ENCODE measurements at regions not wholly inside any gene's neighbourhood (a gene's known extent, or its start where the extent isn't known, plus 50 kb on each side); places are given as distances from the start of the nearest gene placed in this dataset.
"Not testable (repeated sequence)": the region's sequence is repeated elsewhere in the genome, so short reads cannot be mapped to it uniquely, and the experiment has no call there.

- intact Hi-C loops (cut with micrococcal nuclease): no loop called here
- no peaks in the 10 kb centered on the region for H3K36me3 ChIP-seq
- H3K4me3 ChIP-seq: peak overlapping the region; percentile 36
- no peak for TF ChIP-seq CTCF (IDR thresholded peaks at IDR 0.05; ENCODE audit: borderline replicate concordance)
- no peaks in the 10 kb centered on the region for H3K9me3 ChIP-seq (replicated peaks)
- peaks cover 14% of the 10 kb centered on the region for H3K4me1 ChIP-seq
- no peaks in the 10 kb centered on the region for H3K27me3 ChIP-seq (ENCODE audit: low read depth)
- H3K27ac ChIP-seq (replicated peaks): no peak overlapping the region
- DNase-seq: peak; percentile 28
These were observed 228.6 kb upstream of the JARID2 start for GRCh38 chr6:15017261-15017660.

GRCh38 chr6:15017803-15018202 lies 228.1 kb upstream of the JARID2 start:
- Histone ChIP-seq H3K36me3 (no peaks in the 10 kb centered on the region), H3K4me1 (peaks cover 14% of the 10 kb centered on the region), H3K27ac (replicated peaks) (no peak overlapping the region), H3K9me3 (replicated peaks) (no peaks in the 10 kb centered on the region), H3K4me3 (peak overlapping the region; percentile 36), H3K27me3 (ENCODE audit: low read depth) (no peaks in the 10 kb centered on the region)
- no peak for TF ChIP-seq CTCF (IDR thresholded peaks at IDR 0.05; ENCODE audit: borderline replicate concordance)
- no peak for DNase-seq
- intact Hi-C loops (cut with micrococcal nuclease): no loop called here

DNA sequence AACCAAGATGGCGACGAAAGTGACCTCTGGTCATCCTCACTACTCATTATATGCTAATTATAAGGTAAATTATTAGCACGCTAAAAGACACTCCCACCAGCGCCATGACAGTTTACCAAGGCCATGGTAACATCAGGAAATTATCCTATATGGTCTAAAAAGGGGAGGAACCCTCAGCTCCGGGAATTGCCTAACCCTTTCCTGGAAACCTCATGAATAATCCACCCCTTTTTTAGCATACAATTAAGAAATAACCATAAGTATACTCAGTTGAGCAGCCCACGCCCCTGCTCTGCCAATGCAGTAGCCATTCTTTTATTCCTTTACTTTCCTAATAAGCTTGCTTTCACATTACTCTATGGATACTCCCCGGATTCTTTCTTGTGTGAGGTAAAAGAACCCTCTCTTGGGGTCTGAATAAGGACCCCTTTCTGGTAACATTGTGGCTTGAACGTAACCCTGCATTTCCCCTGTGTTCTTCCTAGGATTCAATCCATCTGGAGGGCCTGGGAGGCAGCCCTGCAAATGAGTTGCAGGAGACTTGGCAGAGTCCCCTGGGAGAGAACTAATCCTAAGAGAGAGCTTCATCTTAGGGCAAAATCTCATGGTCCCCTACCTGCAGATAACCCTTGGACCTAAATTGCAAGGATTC lies 225.6 kb upstream of the JARID2 start:
- Histone ChIP-seq H3K27me3 (ENCODE audit: low read depth) (no peaks in the 10 kb centered on the region), H3K9me3 (replicated peaks) (no peaks in the 10 kb centered on the region), H3K27ac (replicated peaks) (no peak overlapping the region), H3K4me3 (no peak overlapping the region), H3K4me1 (peaks cover 14% of the 10 kb centered on the region), H3K36me3 (no peaks in the 10 kb centered on the region)
- DNase-seq: no peak
- TF ChIP-seq CTCF (IDR thresholded peaks at IDR 0.05; ENCODE audit: borderline replicate concordance): no peak
- intact Hi-C loops (cut with micrococcal nuclease): no loop called here

DNA sequence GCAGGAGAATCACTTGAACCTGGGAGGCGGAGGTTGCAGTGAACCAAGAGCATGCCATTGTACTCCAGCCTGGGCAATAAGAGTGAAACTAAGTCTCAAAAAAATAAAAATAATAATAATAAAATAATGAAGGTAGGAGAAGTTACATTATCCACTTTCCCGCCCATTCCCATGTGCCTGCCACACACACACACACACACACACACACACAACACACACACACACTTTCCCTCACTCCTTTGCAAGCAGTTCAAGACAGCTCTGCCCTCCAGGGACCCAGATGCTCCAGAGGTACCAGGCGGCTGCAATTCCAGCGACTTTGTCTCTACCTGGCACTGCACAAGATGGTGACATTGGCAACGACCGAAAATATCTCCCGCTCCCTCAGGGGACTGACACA lies 224.8 kb upstream of the JARID2 start:
- no peak for DNase-seq
- no peak for TF ChIP-seq CTCF (IDR thresholded peaks at IDR 0.05; ENCODE audit: borderline replicate concordance)
- no peaks in the 10 kb centered on the region for H3K27me3 ChIP-seq (ENCODE audit: low read depth)
- H3K4me3 ChIP-seq: no peak overlapping the region
- intact Hi-C loops (cut with micrococcal nuclease): no loop called here
- H3K4me1 ChIP-seq: peaks cover 14% of the 10 kb centered on the region
- H3K36me3 ChIP-seq: no peaks in the 10 kb centered on the region
- no peaks in the 10 kb centered on the region for H3K9me3 ChIP-seq (replicated peaks)
- H3K27ac ChIP-seq (replicated peaks): no peak overlapping the region

DNA sequence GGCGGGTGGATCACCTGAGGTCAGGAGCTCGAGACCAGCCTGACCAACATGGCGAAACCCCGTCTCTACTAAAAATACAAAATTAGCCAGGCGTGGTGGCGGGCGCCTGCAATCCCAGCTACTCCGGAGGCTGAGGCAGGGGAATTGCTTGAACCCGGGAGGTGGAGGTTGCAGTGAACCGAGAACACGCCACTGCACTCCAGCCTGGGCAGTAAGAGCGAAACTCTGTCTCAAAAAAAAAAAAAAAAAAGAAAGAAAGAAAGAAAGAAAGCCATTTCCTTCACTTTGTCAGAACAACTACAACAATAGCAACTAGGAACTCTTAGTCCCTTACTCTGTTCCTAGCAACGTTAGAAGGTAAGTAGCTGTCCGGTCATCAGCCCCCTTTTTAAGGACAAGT lies 222.9 kb upstream of the JARID2 start:
- H3K36me3 ChIP-seq; intact Hi-C loops (cut with micrococcal nuclease); H3K4me1 ChIP-seq; H3K27me3 ChIP-seq (ENCODE audit: low read depth); DNase-seq; H3K4me3 ChIP-seq; H3K9me3 ChIP-seq (replicated peaks); H3K27ac ChIP-seq (replicated peaks): not testable (repeated sequence)

DNA sequence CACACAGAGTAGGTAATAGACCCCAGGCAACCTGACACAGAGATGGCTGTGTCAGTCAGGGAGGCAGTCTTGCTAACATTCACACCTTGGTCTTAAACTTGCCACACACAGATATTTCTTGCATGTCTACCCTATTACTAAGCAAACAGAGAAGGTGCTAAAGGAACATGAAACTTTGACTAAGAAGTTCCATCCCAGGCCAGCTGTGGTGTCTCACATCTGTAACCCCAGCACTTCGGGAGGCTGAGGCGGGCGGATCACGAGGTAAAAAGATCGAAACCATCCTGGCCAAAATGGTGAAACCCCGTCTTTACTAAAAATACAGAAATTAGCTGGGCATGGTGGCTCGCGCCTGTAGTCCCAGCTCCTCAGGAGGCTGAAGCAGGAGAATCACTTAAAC lies 222.4 kb upstream of the JARID2 start:
- Histone ChIP-seq H3K4me1 (no peaks in the 10 kb centered on the region), H3K27ac (replicated peaks) (no peak overlapping the region), H3K4me3 (no peak overlapping the region), H3K9me3 (replicated peaks) (no peaks in the 10 kb centered on the region), H3K36me3 (no peaks in the 10 kb centered on the region), H3K27me3 (ENCODE audit: low read depth) (no peaks in the 10 kb centered on the region)
- TF ChIP-seq CTCF (IDR thresholded peaks at IDR 0.05; ENCODE audit: borderline replicate concordance): no peak
- intact Hi-C loops (cut with micrococcal nuclease): no loop called here
- DNase-seq: no peak
